Lung (tissue), 11 donors: ENCODE measurements at regions not wholly inside any gene's neighbourhood (a gene's known extent, or its start where the extent isn't known, plus 50 kb on each side); places are given as distances from the start of the nearest gene placed in this dataset.

ENCODE experiments used
- ATAC-seq: fragments of 200-7000 bp; cut with Tn5 transposase; one replicate; pipeline ENCODE4 v1.9.1; 2020; ENCODE audit warnings: moderate number of reproducible peaks; ENCODE audit not compliant: insufficient read depth, low FRiP score
- DNase-seq, 3 donors: peaks; one replicate each; pipeline ENCODE4 v3.0.0-alpha.2; 2013 to 2017
- H3K27ac ChIP-seq, 2 donors: one replicate each; pipeline ENCODE4 v1.5.1; 2013; ENCODE audit warnings: mild to moderate bottlenecking in 2 of 2, moderate library complexity in 2 of 2, control low read depth in 1 of 2, inconsistent platforms in 1 of 2, low read depth in 1 of 2, low read length in 1 of 2
- H3K27me3 ChIP-seq, 3 donors: one replicate each; pipeline ENCODE4 v1.5.1; 2013; ENCODE audit warnings: low read length in 2 of 3; ENCODE audit not compliant: control insufficient read depth in 3 of 3, insufficient read depth in 3 of 3
- H3K36me3 ChIP-seq, 4 donors: one replicate each; pipeline ENCODE4 v1.5.1; 2013; ENCODE audit warnings: low read length in 4 of 4, mild to moderate bottlenecking in 1 of 4, moderate library complexity in 1 of 4; ENCODE audit not compliant: control insufficient read depth in 4 of 4, insufficient read depth in 4 of 4
- H3K4me1 ChIP-seq, 5 donors: one replicate each; pipeline ENCODE4 v1.5.1; 2013; ENCODE audit warnings: low read length in 5 of 5, mild to moderate bottlenecking in 2 of 5, moderate library complexity in 1 of 5; ENCODE audit not compliant: control insufficient read depth in 5 of 5, insufficient read depth in 5 of 5
- H3K4me3 ChIP-seq: one replicate; pipeline ENCODE4 v1.5.1; 2013; ENCODE audit warnings: mild to moderate bottlenecking, control low read depth, moderate library complexity
- H3K9ac ChIP-seq, 2 donors: one replicate each; pipeline ENCODE4 v1.5.1; 2013; ENCODE audit warnings: low read length in 2 of 2, control low read depth in 1 of 2; ENCODE audit not compliant: insufficient read depth in 1 of 2
- H3K9me3 ChIP-seq, 4 donors: one replicate each; pipeline ENCODE4 v1.5.1; 2013; ENCODE audit warnings: low read length in 3 of 4, mild to moderate bottlenecking in 1 of 4, moderate library complexity in 1 of 4; ENCODE audit not compliant: control insufficient read depth in 4 of 4, insufficient read depth in 3 of 4
- CTCF ChIP-seq: IDR thresholded peaks from 2 replicates; pipeline ENCODE4 v1.5.1; 2012; ENCODE audit warnings: mild to moderate bottlenecking; ENCODE audit errors: control extremely low read depth, extremely low read depth
- WGBS, 2 donors: extraction: QIAGEN DNeasy Blood & Tissue Kit; methylation state at CpG; one replicate each; pipeline ENCODE4 v1.1.7; 2013; 5-methylcytosine and 5-hydroxymethylcytosine counted together
- donor health status: control.
- donor health status: control.
- donor health status: Bipolar disorder and iron deficiency.
- donor health status: healthy.
- donor health status: DM: yes; HTN: yes; CAD: no.

DNA sequence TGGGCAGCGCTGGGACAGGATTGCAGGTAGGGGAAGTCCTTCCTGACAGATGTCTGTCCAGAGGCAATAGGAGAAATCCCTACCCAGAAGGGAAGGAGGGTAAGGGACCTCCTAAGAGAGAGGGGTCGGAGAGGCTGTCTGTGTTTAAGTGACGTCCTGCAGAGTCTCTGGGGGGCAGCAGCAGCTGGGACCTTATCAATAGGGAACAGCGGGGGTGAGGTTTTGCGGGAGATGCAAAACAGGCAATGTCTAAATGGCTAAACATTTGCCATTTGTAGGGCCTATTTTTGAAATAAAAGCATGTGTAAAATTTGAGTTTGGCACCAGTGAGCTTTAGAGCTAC, 108.7 kb upstream of the HS6ST1 start:
- Histone ChIP-seq H3K27me3 (no peaks in the 10 kb centered on the region), H3K9me3 (peaks cover 0 to 8% (median 1%) of the 10 kb centered on the region in 4 donors), H3K4me1 (peaks cover 0 to 45% (median 30%) of the 10 kb centered on the region in 5 donors), H3K9ac (no peak overlapping the region), H3K36me3 (no peaks in the 10 kb centered on the region), H3K4me3 (no peak overlapping the region), H3K27ac (no peak overlapping the region)
- ATAC-seq (no peak), DNase-seq (peak in 2 of 3 donors; percentile 20 to 50)
- WGBS, 2 donors: 82 to 84% methylated on average over 5 of the region's 5 CpGs
- TF ChIP-seq CTCF: no peak

GRCh38 chr2:128428415-128428814, 109.7 kb upstream of the HS6ST1 start:
- 74 to 91% methylated on average over 3 of the region's 3 CpGs for WGBS, 2 donors
- H3K9me3 ChIP-seq: peaks cover 0 to 4% (median 0%) of the 10 kb centered on the region in 4 donors
- no peaks in the 10 kb centered on the region for H3K36me3 ChIP-seq
- peaks cover 0 to 45% (median 30%) of the 10 kb centered on the region in 5 donors for H3K4me1 ChIP-seq
- no peak overlapping the region for H3K4me3 ChIP-seq
- no peak for ATAC-seq
- no peak overlapping the region for H3K9ac ChIP-seq
- H3K27ac ChIP-seq: no peak overlapping the region
- TF ChIP-seq CTCF: no peak
- H3K27me3 ChIP-seq: no peaks in the 10 kb centered on the region
- peak in 1 of 3 donors; percentile 4 for DNase-seq

DNA sequence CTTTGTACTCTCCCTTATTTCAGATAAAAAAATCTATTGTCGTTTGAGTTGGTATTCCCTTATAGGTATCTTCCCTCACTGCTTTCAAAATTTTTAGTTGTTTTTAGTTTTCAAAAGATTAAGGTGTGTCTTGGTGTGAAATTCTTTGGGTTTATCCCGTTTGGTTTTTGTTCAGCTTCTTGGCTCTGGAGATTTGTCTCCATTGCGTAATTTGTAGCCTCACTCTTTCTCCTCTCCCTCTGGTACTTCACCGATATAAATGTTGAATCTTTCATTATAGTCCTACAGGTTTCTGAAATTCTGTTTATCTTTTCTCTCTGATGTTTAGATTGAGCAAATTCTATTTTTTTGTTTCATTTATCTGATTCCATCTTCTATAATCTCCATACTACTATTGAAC, 113.8 kb upstream of the HS6ST1 start:
- no peaks in the 10 kb centered on the region for H3K36me3 ChIP-seq
- no peak for TF ChIP-seq CTCF
- H3K9me3 ChIP-seq: peaks cover 0 to 4% (median 0%) of the 10 kb centered on the region in 4 donors
- peaks cover 0 to 35% (median 3%) of the 10 kb centered on the region in 5 donors for H3K4me1 ChIP-seq
- DNase-seq (no peak), ATAC-seq (no peak)
- H3K9ac ChIP-seq: no peak overlapping the region
- H3K4me3 ChIP-seq: no peak overlapping the region
- H3K27me3 ChIP-seq: no peaks in the 10 kb centered on the region
- H3K27ac ChIP-seq: no peak overlapping the region
- WGBS, 2 donors: 84 to 92% methylated on average over 4 of the region's 4 CpGs

- peaks cover 0 to 31% (median 0%) of the 10 kb centered on the region in 5 donors for H3K4me1 ChIP-seq
- TF ChIP-seq CTCF: no peak
- no peak overlapping the region for H3K27ac ChIP-seq
- no peaks in the 10 kb centered on the region for H3K36me3 ChIP-seq
- H3K9me3 ChIP-seq: peaks cover 0 to 4% (median 0%) of the 10 kb centered on the region in 4 donors
- DNase-seq (peak in 1 of 3 donors; percentile 13), ATAC-seq (no peak)
- 86 to 91% methylated on average over 3 of the region's 3 CpGs for WGBS, 2 donors
- no peak overlapping the region for H3K9ac ChIP-seq
- no peaks in the 10 kb centered on the region for H3K27me3 ChIP-seq
- H3K4me3 ChIP-seq: no peak overlapping the region
These were observed 115.4 kb upstream of the HS6ST1 start for GRCh38 chr2:128433911-128434550.
